GM19397 (cell line): ENCODE measurements at regions not wholly inside any gene's neighbourhood (a gene's known extent, or its start where the extent isn't known, plus 50 kb on each side); places are given as distances from the start of the nearest gene placed in this dataset.
"Not testable (repeated sequence)": the region's sequence is repeated elsewhere in the genome, so short reads cannot be mapped to it uniquely, and the experiment has no call there.

Experiments
- ATAC-seq: cut with Tn5 transposase; IDR thresholded peaks from one replicate; pipeline ENCODE4 v1.9.1; 2021; ENCODE audit warnings: mild to moderate bottlenecking, moderate library complexity; ENCODE audit not compliant: unreplicated experiment

GRCh38 chr1:172717722-172718465, 59.0 kb downstream of the FASLG start:
- no peak for ATAC-seq

GRCh38 chr1:172719066-172719627, 60.2 kb downstream of the FASLG start:
- ATAC-seq: no peak

GRCh38 chr1:172719694-172720138, 60.8 kb downstream of the FASLG start:
- ATAC-seq: no peak

GRCh38 chr1:172720339-172720738, 61.4 kb downstream of the FASLG start:
- no peak for ATAC-seq

- ATAC-seq: no peak
Observed at GRCh38 chr1:172723251-172723650, 64.3 kb downstream of the FASLG start.

GRCh38 chr1:172724232-172724631, 65.3 kb downstream of the FASLG start:
- no peak for ATAC-seq

GRCh38 chr1:172724765-172725613, 66.1 kb downstream of the FASLG start:
- peak; percentile 67 for ATAC-seq

GRCh38 chr1:172726740-172727139, 67.8 kb downstream of the FASLG start:
- no peak for ATAC-seq

- ATAC-seq: no peak
Observed at GRCh38 chr1:172727275-172727857, 68.5 kb downstream of the FASLG start.

- ATAC-seq: peak; percentile 51
Observed at GRCh38 chr1:172727956-172728603, 69.2 kb downstream of the FASLG start.

GRCh38 chr1:172728705-172729104, 69.8 kb downstream of the FASLG start:
- ATAC-seq: not testable (repeated sequence)

- ATAC-seq: no peak
Observed at GRCh38 chr1:172732427-172732826, 73.5 kb downstream of the FASLG start.

- ATAC-seq: no peak
Observed at GRCh38 chr1:172733815-172734214, 74.9 kb downstream of the FASLG start.

GRCh38 chr1:172738389-172738788, 79.5 kb downstream of the FASLG start:
- ATAC-seq: no peak

- ATAC-seq: no peak
Observed at GRCh38 chr1:172742599-172743500, 83.9 kb downstream of the FASLG start.

GRCh38 chr1:172745014-172745413, 86.1 kb downstream of the FASLG start:
- ATAC-seq: peak; percentile 47

GRCh38 chr1:172746091-172746949, 87.4 kb downstream of the FASLG start:
- ATAC-seq: peak; percentile 87

GRCh38 chr1:172748201-172748600, 89.3 kb downstream of the FASLG start:
- no peak for ATAC-seq

- no peak for ATAC-seq
Observed at GRCh38 chr1:172751683-172752082, 92.8 kb downstream of the FASLG start.
